ENCODE measurements at regions not wholly inside any gene's neighbourhood (a gene's known extent, or its start where the extent isn't known, plus 50 kb on each side); places are given as distances from the start of the nearest gene placed in this dataset.

DNA sequence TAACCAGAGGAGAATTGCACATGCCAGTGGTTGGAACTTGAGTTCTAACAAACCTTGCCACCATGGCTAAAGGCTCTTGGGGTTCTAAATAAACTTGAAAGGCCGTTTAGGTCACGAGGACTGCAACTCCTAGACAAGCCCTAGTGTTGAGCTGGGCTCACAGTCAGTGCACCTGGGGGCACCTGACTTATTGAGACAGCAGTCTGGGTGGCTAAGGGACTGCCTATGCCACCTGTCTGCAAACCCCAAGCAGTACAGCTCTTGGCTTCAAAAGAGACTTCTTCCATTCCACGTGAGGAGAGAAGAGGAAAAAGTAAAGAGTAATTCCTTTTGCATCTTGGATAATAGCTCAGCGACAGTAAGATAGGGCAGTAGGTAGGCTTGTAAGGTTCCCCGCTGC, 765.6 kb upstream of the FOXG1 start:
- TF ChIP-seq EZH2 (IDR thresholded peaks at IDR 0.05; ENCODE audit: insufficient read depth, poor library complexity, severe bottlenecking) (no peak), EZH2phosphoT487 (IDR thresholded peaks at IDR 0.05; ENCODE audit: insufficient read depth, low read depth) (no peak)
- no peaks in the 10 kb centered on the region for H3K27me3 ChIP-seq (replicated peaks; ENCODE audit: insufficient read depth)
- H3K79me2 ChIP-seq (ENCODE audit: insufficient read depth): no peaks in the 10 kb centered on the region
- H4K20me1 ChIP-seq (ENCODE audit: insufficient read depth): no peaks in the 10 kb centered on the region
- H3K9ac ChIP-seq: no peak overlapping the region
- no peak overlapping the region for H3K27ac ChIP-seq
- H3F3A ChIP-seq (ENCODE audit: insufficient read depth): no peaks in the 10 kb centered on the region
- in situ Hi-C loops (cut with MboI): no loop called here
- H3K9me2 ChIP-seq (ENCODE audit: insufficient read depth): no peaks in the 10 kb centered on the region
- no peak overlapping the region for H3K4me2 ChIP-seq (ENCODE audit: unreplicated experiment)
- no peak for DNase-seq
- WGBS, 2 experiments (ENCODE audit: low coverage in 1 of 2, low lambda C conversion rate in 2 of 2, missing lambda C conversion rate in 2 of 2): 23 to 30% methylated on average over 5 of the region's 5 CpGs
- no peaks in the 10 kb centered on the region for H3K9me3 ChIP-seq (ENCODE audit: low read depth)
- no peak overlapping the region for H2AFZ ChIP-seq
- H3K4me3 ChIP-seq: no peak overlapping the region
- H3K4me1 ChIP-seq (ENCODE audit: insufficient read depth): no peaks in the 10 kb centered on the region
- no peaks in the 10 kb centered on the region for H3K36me3 ChIP-seq (ENCODE audit: low read depth)

DNA sequence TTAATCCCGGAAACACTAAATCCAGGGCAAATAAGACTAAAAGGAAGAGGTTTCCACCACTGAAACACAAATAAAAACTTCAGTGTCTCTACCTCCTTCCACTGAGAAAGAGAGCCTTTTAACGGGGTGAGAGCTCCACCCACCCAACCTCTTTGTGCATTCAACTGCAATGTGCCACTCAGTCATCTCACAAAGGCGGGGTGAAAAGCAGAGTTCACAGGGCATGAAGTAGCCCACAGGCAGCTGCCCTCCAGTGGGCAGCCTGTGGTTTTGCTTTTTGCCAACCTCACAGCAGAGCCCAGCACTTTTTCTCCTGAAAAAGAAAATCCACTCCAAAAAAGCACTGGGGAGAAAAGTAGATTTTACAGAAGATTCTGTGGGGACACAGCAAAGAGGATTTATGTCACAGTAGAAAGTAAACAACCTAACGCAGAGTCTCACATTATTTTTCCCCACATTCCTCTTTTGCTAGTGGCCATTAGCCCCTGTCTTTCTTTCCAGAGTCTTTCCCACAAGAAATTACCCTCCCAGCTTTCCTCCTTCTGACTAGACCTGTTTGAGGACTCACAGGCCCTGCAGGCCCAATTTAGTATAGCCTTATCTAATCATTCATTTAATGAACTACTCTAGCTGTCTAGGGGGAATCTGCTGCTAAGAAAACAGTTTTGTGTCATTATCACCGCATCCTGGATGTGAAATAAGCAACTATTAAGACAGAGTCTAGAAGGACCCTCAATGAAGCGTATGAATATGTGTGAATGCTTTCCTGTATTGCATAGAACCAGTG, 753.8 kb upstream of the FOXG1 start:
- in situ Hi-C loops (cut with MboI): no loop called here

DNA sequence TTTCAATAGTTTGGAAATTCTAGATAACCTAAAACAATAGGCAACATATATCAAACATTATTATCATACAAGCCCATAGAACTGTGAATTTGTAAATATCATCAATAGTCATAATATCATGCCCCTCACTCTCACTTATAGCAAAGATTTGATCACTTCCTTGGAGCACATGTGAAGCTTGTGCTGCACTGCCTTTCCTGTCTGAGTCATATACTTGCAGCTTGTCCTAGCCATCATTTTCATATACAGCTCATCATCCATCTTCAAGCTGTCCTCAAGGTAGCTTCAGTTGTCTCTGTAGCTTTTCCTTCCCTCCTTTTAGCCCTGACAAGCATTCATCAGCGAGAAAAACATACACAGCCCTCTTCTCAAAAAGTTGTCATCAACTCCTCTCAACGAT, 746.5 kb upstream of the FOXG1 start:
- DNase-seq: no peak
- TF ChIP-seq EZH2phosphoT487 (IDR thresholded peaks at IDR 0.05; ENCODE audit: insufficient read depth, low read depth): no peak
- TF ChIP-seq EZH2 (IDR thresholded peaks at IDR 0.05; ENCODE audit: insufficient read depth, poor library complexity, severe bottlenecking): no peak
- in situ Hi-C loops (cut with MboI): no loop called here
- Histone ChIP-seq H3F3A (ENCODE audit: insufficient read depth) (no peaks in the 10 kb centered on the region), H3K9me2 (ENCODE audit: insufficient read depth) (no peaks in the 10 kb centered on the region), H3K9ac (no peak overlapping the region), H3K4me1 (ENCODE audit: insufficient read depth) (no peaks in the 10 kb centered on the region), H3K36me3 (ENCODE audit: low read depth) (no peaks in the 10 kb centered on the region), H4K20me1 (ENCODE audit: insufficient read depth) (no peaks in the 10 kb centered on the region), H3K9me3 (ENCODE audit: low read depth) (no peaks in the 10 kb centered on the region), H3K27me3 (replicated peaks; ENCODE audit: insufficient read depth) (no peaks in the 10 kb centered on the region), H3K79me2 (ENCODE audit: insufficient read depth) (no peaks in the 10 kb centered on the region), H3K4me2 (ENCODE audit: unreplicated experiment) (no peak overlapping the region), H3K4me3 (no peak overlapping the region), H2AFZ (no peak overlapping the region), H3K27ac (no peak overlapping the region)
- WGBS, 2 experiments (ENCODE audit: low coverage in 1 of 2, low lambda C conversion rate in 2 of 2, missing lambda C conversion rate in 2 of 2): 12 to 16% methylated on average over 2 of the region's 2 CpGs

More for the DNA sequence above, 753.8 kb upstream of the FOXG1 start:
- Histone ChIP-seq H4K20me1 (ENCODE audit: insufficient read depth) (no peaks in the 10 kb centered on the region), H3K27ac (no peak overlapping the region), H3K36me3 (ENCODE audit: low read depth) (no peaks in the 10 kb centered on the region), H3K79me2 (ENCODE audit: insufficient read depth) (no peaks in the 10 kb centered on the region), H3K9me3 (ENCODE audit: low read depth) (no peaks in the 10 kb centered on the region), H3K4me2 (ENCODE audit: unreplicated experiment) (no peak overlapping the region), H3F3A (ENCODE audit: insufficient read depth) (no peaks in the 10 kb centered on the region), H2AFZ (no peak overlapping the region), H3K9ac (no peak overlapping the region), H3K4me1 (ENCODE audit: insufficient read depth) (no peaks in the 10 kb centered on the region), H3K27me3 (replicated peaks; ENCODE audit: insufficient read depth) (no peaks in the 10 kb centered on the region), H3K4me3 (no peak overlapping the region), H3K9me2 (ENCODE audit: insufficient read depth) (no peaks in the 10 kb centered on the region)
- TF ChIP-seq EZH2 (IDR thresholded peaks at IDR 0.05; ENCODE audit: insufficient read depth, poor library complexity, severe bottlenecking) (no peak), EZH2phosphoT487 (IDR thresholded peaks at IDR 0.05; ENCODE audit: insufficient read depth, low read depth) (no peak)
- 16 to 17% methylated on average over 6 of the region's 6 CpGs for WGBS, 2 experiments (ENCODE audit: low coverage in 1 of 2, low lambda C conversion rate in 2 of 2, missing lambda C conversion rate in 2 of 2)
- DNase-seq: no peak

DNA sequence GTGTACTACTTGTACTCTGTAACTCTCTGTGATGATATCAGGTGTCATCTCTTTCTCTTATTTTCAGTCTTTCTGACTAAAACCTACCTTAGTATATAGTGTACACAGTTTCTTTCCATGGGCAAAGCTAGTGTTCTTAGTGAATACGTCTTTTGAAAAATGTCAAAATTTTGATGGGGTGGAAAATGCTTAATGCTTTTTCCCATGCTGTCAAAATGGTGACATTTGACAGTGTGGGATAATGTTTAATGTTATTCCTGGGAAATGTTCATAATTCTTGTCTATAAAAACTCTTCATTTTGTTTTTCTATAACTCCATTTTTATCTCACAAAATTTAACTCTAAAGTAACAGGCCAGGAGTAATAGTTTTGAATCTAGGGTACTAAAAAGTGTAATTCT, 742.7 kb upstream of the FOXG1 start:
- no peaks in the 10 kb centered on the region for H3K4me1 ChIP-seq (ENCODE audit: insufficient read depth)
- no peak overlapping the region for H3K4me2 ChIP-seq (ENCODE audit: unreplicated experiment)
- H3K36me3 ChIP-seq (ENCODE audit: low read depth): no peaks in the 10 kb centered on the region
- TF ChIP-seq EZH2 (IDR thresholded peaks at IDR 0.05; ENCODE audit: insufficient read depth, poor library complexity, severe bottlenecking) (no peak), EZH2phosphoT487 (IDR thresholded peaks at IDR 0.05; ENCODE audit: insufficient read depth, low read depth) (no peak)
- no peak overlapping the region for H3K9ac ChIP-seq
- no peak overlapping the region for H3K27ac ChIP-seq
- DNase-seq: no peak
- 33 to 35% methylated on average over 1 of the region's 1 CpG for WGBS, 2 experiments (ENCODE audit: low coverage in 1 of 2, low lambda C conversion rate in 2 of 2, missing lambda C conversion rate in 2 of 2)
- H3K79me2 ChIP-seq (ENCODE audit: insufficient read depth): no peaks in the 10 kb centered on the region
- H3K27me3 ChIP-seq (replicated peaks; ENCODE audit: insufficient read depth): no peaks in the 10 kb centered on the region
- no peak overlapping the region for H3K4me3 ChIP-seq
- H4K20me1 ChIP-seq (ENCODE audit: insufficient read depth): no peaks in the 10 kb centered on the region
- no peaks in the 10 kb centered on the region for H3K9me3 ChIP-seq (ENCODE audit: low read depth)
- in situ Hi-C loops (cut with MboI): no loop called here
- H3K9me2 ChIP-seq (ENCODE audit: insufficient read depth): no peaks in the 10 kb centered on the region
- no peaks in the 10 kb centered on the region for H3F3A ChIP-seq (ENCODE audit: insufficient read depth)
- no peak overlapping the region for H2AFZ ChIP-seq
